Erythroblast (primary cell): ENCODE measurements at regions not wholly inside any gene's neighbourhood (a gene's known extent, or its start where the extent isn't known, plus 50 kb on each side); places are given as distances from the start of the nearest gene placed in this dataset.

Source experiments
- GATA1 ChIP-seq: IDR thresholded peaks from 2 replicates; pipeline ENCODE4 v1.6.1; 2011; ENCODE audit warnings: low read depth, mild to moderate bottlenecking, control low read depth, low read length, moderate library complexity
- POLR2A ChIP-seq: IDR thresholded peaks from 2 replicates; pipeline ENCODE4 v1.6.1; 2011; ENCODE audit warnings: mild to moderate bottlenecking, low read length

GRCh38 chr1:81583878-81584277 lies 216.9 kb upstream of the ADGRL2 start:
- TF ChIP-seq POLR2A (no peak), GATA1 (no peak)
